Esophagus (tissue), 2 donors: ENCODE measurements at regions not wholly inside any gene's neighbourhood (a gene's known extent, or its start where the extent isn't known, plus 50 kb on each side); places are given as distances from the start of the nearest gene placed in this dataset.

Experiments used
- H3K27ac ChIP-seq, 2 donors: one replicate each; pipeline ENCODE4 v1.5.1; 2013; ENCODE audit warnings: low read depth in 2 of 2, mild to moderate bottlenecking in 2 of 2, inconsistent platforms in 1 of 2, low read length in 1 of 2, moderate library complexity in 1 of 2
- H3K27me3 ChIP-seq, 2 donors: one replicate each; pipeline ENCODE4 v1.6.1; 2013; ENCODE audit warnings: low read length in 2 of 2, control low read depth in 1 of 2, mild to moderate bottlenecking in 1 of 2; ENCODE audit not compliant: insufficient read depth in 2 of 2, control insufficient read depth in 1 of 2
- H3K36me3 ChIP-seq, 2 donors: one replicate each; pipeline ENCODE4 v1.6.1; 2013; ENCODE audit warnings: low read length in 1 of 2; ENCODE audit not compliant: control insufficient read depth in 2 of 2, insufficient read depth in 2 of 2
- H3K4me1 ChIP-seq, 2 donors: one replicate each; pipeline ENCODE4 v1.6.1; 2013; ENCODE audit warnings: low read length in 1 of 2; ENCODE audit not compliant: control insufficient read depth in 2 of 2, insufficient read depth in 2 of 2
- H3K4me3 ChIP-seq, 2 donors: one replicate each; pipeline ENCODE4 v1.5.1; 2013; ENCODE audit warnings: low read length in 2 of 2, mild to moderate bottlenecking in 2 of 2, low read depth in 1 of 2, moderate library complexity in 1 of 2
- H3K9me3 ChIP-seq, 2 donors: one replicate each; pipeline ENCODE4 v1.6.1; 2013; ENCODE audit warnings: mild to moderate bottlenecking in 2 of 2, low read depth in 1 of 2, low read length in 1 of 2, moderate library complexity in 1 of 2; ENCODE audit not compliant: control insufficient read depth in 2 of 2, insufficient read depth in 1 of 2
- WGBS, 2 donors: extraction: QIAGEN DNeasy Blood & Tissue Kit; methylation state at CpG; one replicate each; pipeline ENCODE4 v1.1.7; 2013; 5-methylcytosine and 5-hydroxymethylcytosine counted together
- donor health status: healthy with polysubstance abuse.
- donor health status: Bipolar disorder and iron deficiency.

- no peak overlapping the region for H3K4me3 ChIP-seq
- 77 to 79% methylated on average over 12 of the region's 12 CpGs for WGBS, 2 donors
- no peak overlapping the region for H3K27ac ChIP-seq
- H3K9me3 ChIP-seq, result peaks cover 0 to 4% of the 10 kb centered on the region in 2 donors
- no peaks in the 10 kb centered on the region for H3K4me1 ChIP-seq
- H3K36me3 ChIP-seq, result no peaks in the 10 kb centered on the region
- no peaks in the 10 kb centered on the region for H3K27me3 ChIP-seq
Observed at GRCh38 chr2:2931318-2932075, 446.1 kb downstream of the EIPR1 start.

GRCh38 chr2:2930841-2931240, 446.8 kb downstream of the EIPR1 start:
- no peaks in the 10 kb centered on the region for H3K27me3 ChIP-seq
- no peak overlapping the region for H3K27ac ChIP-seq
- no peaks in the 10 kb centered on the region for H3K36me3 ChIP-seq
- 70 to 74% methylated on average over 2 of the region's 2 CpGs for WGBS, 2 donors
- no peak overlapping the region for H3K4me3 ChIP-seq
- peaks cover 0 to 4% of the 10 kb centered on the region in 2 donors for H3K9me3 ChIP-seq
- H3K4me1 ChIP-seq, result no peaks in the 10 kb centered on the region

- 70 to 77% methylated on average over 4 of the region's 4 CpGs for WGBS, 2 donors
- no peaks in the 10 kb centered on the region for H3K9me3 ChIP-seq
- no peaks in the 10 kb centered on the region for H3K27me3 ChIP-seq
- no peak overlapping the region for H3K4me3 ChIP-seq
- H3K27ac ChIP-seq, result no peak overlapping the region
- H3K36me3 ChIP-seq, result no peaks in the 10 kb centered on the region
- no peaks in the 10 kb centered on the region for H3K4me1 ChIP-seq
Observed at GRCh38 chr2:2926858-2927175, 450.8 kb downstream of the EIPR1 start.

- Histone ChIP-seq H3K4me3 (no peak overlapping the region), H3K4me1 (no peaks in the 10 kb centered on the region), H3K9me3 (no peaks in the 10 kb centered on the region), H3K27ac (no peak overlapping the region), H3K36me3 (no peaks in the 10 kb centered on the region), H3K27me3 (no peaks in the 10 kb centered on the region)
- 80 to 86% methylated on average over 3 of the region's 3 CpGs for WGBS, 2 donors
Observed at GRCh38 chr2:2926009-2926857, 451.4 kb downstream of the EIPR1 start.

- Histone ChIP-seq H3K27ac (no peak overlapping the region), H3K9me3 (no peaks in the 10 kb centered on the region), H3K4me3 (no peak overlapping the region), H3K27me3 (no peaks in the 10 kb centered on the region), H3K4me1 (no peaks in the 10 kb centered on the region), H3K36me3 (no peaks in the 10 kb centered on the region)
- WGBS, 2 donors, result 81 to 86% methylated on average over 6 of the region's 6 CpGs
Observed at GRCh38 chr2:2922156-2922555, 455.5 kb downstream of the EIPR1 start.

- Histone ChIP-seq H3K4me3 (no peak overlapping the region), H3K36me3 (no peaks in the 10 kb centered on the region), H3K9me3 (no peaks in the 10 kb centered on the region), H3K27me3 (no peaks in the 10 kb centered on the region), H3K4me1 (no peaks in the 10 kb centered on the region), H3K27ac (no peak overlapping the region)
- WGBS, 2 donors, result 92% methylated on average over 16 of the region's 16 CpGs
Observed at GRCh38 chr2:2921011-2921720, 456.5 kb downstream of the EIPR1 start.

- WGBS, 2 donors, result 53 to 60% methylated on average over 10 of the region's 10 CpGs
- Histone ChIP-seq H3K27ac (no peak overlapping the region), H3K9me3 (no peaks in the 10 kb centered on the region), H3K36me3 (no peaks in the 10 kb centered on the region), H3K27me3 (no peaks in the 10 kb centered on the region), H3K4me3 (no peak overlapping the region), H3K4me1 (no peaks in the 10 kb centered on the region)
Observed at GRCh38 chr2:2919574-2920365, 457.8 kb downstream of the EIPR1 start.

- 77 to 81% methylated on average over 5 of the region's 5 CpGs for WGBS, 2 donors
- Histone ChIP-seq H3K27me3 (no peaks in the 10 kb centered on the region), H3K9me3 (no peaks in the 10 kb centered on the region), H3K36me3 (no peaks in the 10 kb centered on the region), H3K4me3 (no peak overlapping the region), H3K27ac (no peak overlapping the region), H3K4me1 (no peaks in the 10 kb centered on the region)
Observed at GRCh38 chr2:2919026-2919425, 458.6 kb downstream of the EIPR1 start.

- Histone ChIP-seq H3K27me3 (no peaks in the 10 kb centered on the region), H3K27ac (no peak overlapping the region), H3K9me3 (no peaks in the 10 kb centered on the region), H3K4me1 (no peaks in the 10 kb centered on the region), H3K4me3 (no peak overlapping the region), H3K36me3 (no peaks in the 10 kb centered on the region)
- 80 to 82% methylated on average over 5 of the region's 5 CpGs for WGBS, 2 donors
Observed at GRCh38 chr2:2916621-2917020, 461.0 kb downstream of the EIPR1 start.
